Chondrocyte (in vitro differentiated cells): ENCODE measurements at regions not wholly inside any gene's neighbourhood (a gene's known extent, or its start where the extent isn't known, plus 50 kb on each side); places are given as distances from the start of the nearest gene placed in this dataset.
A peak's percentile ranks its signal among the peaks of the same experiment; 100 is the strongest.
"Not testable (repeated sequence)": the region's sequence is repeated elsewhere in the genome, so short reads cannot be mapped to it uniquely, and the experiment has no call there.

ENCODE experiments used
- DNase-seq: peaks from one replicate; pipeline ENCODE4 v3.0.0; 2021; ENCODE audit warnings: mixed read lengths, low spot score
- H3K27ac Mint-ChIP-seq: one replicate; pipeline ENCODE4 v1.8.0; 2021; ENCODE audit warnings: mild to moderate bottlenecking, moderate library complexity, mixed read lengths; ENCODE audit not compliant: unreplicated experiment
- H3K27me3 Mint-ChIP-seq: 2 replicates; pipeline ENCODE4 v1.8.0; 2021; ENCODE audit warnings: low read depth, mixed read lengths
- H3K36me3 Mint-ChIP-seq: 2 replicates; pipeline ENCODE4 v1.8.0; 2021; ENCODE audit warnings: low read depth, mixed read lengths
- H3K4me1 Mint-ChIP-seq: 2 replicates; pipeline ENCODE4 v1.8.0; 2021; ENCODE audit warnings: low read depth, mild to moderate bottlenecking, mixed read lengths
- H3K4me3 Mint-ChIP-seq: one replicate; pipeline ENCODE4 v1.8.0; 2021; ENCODE audit warnings: mild to moderate bottlenecking, moderate library complexity, mixed read lengths; ENCODE audit not compliant: unreplicated experiment
- H3K9me3 Mint-ChIP-seq: 2 replicates; pipeline ENCODE4 v1.8.0; 2021; ENCODE audit warnings: low read depth, mixed read lengths
- CTCF ChIP-seq: fragments of 200-600 bp; sonication (generic); IDR thresholded peaks from 2 replicates; pipeline ENCODE4 v1.5.0; 2021; ENCODE audit warnings: antibody characterized with exemption, mild to moderate bottlenecking, moderate library complexity

- TF ChIP-seq CTCF: peak; percentile 50
- DNase-seq: no peak
- Mint-ChIP-seq H3K27me3 (peaks cover 21% of the 10 kb centered on the region), H3K36me3 (no peaks in the 10 kb centered on the region), H3K4me1 (no peaks in the 10 kb centered on the region), H3K4me3 (no peak overlapping the region), H3K9me3 (no peaks in the 10 kb centered on the region), H3K27ac (no peak overlapping the region)
These were observed 225.9 kb upstream of the PRSS58 start for GRCh38 chr7:142483659-142484317.

- no peak for DNase-seq
- H3K36me3 Mint-ChIP-seq: no peaks in the 10 kb centered on the region
These were observed 225.2 kb upstream of the PRSS58 start for GRCh38 chr7:142482891-142483658.

GRCh38 chr7:142481548-142481947 is 223.7 kb upstream of the PRSS58 start:
- H3K27me3 Mint-ChIP-seq: peaks cover 11% of the 10 kb centered on the region
- no peak for DNase-seq
- no peak overlapping the region for H3K4me3 Mint-ChIP-seq
- peak; percentile 66 for TF ChIP-seq CTCF
- no peaks in the 10 kb centered on the region for H3K36me3 Mint-ChIP-seq
- H3K9me3 Mint-ChIP-seq: no peaks in the 10 kb centered on the region
- H3K27ac Mint-ChIP-seq: no peak overlapping the region
- H3K4me1 Mint-ChIP-seq: peaks cover 21% of the 10 kb centered on the region

More at GRCh38 chr7:142482891-142483658, 225.2 kb upstream of the PRSS58 start:
- Mint-ChIP-seq H3K27me3 (peaks cover 18% of the 10 kb centered on the region), H3K4me3 (no peak overlapping the region), H3K9me3 (no peaks in the 10 kb centered on the region), H3K4me1 (peaks cover 5% of the 10 kb centered on the region), H3K27ac (no peak overlapping the region)
- TF ChIP-seq CTCF: peak; percentile 91

- no peaks in the 10 kb centered on the region for H3K36me3 Mint-ChIP-seq
- peak; percentile 85 for TF ChIP-seq CTCF
- DNase-seq: no peak
- H3K27ac Mint-ChIP-seq: no peak overlapping the region
- H3K4me3 Mint-ChIP-seq: no peak overlapping the region
- peaks cover 30% of the 10 kb centered on the region for H3K27me3 Mint-ChIP-seq
- no peaks in the 10 kb centered on the region for H3K9me3 Mint-ChIP-seq
- H3K4me1 Mint-ChIP-seq: peaks cover 22% of the 10 kb centered on the region
These were observed 220.8 kb upstream of the PRSS58 start for GRCh38 chr7:142478479-142479220.

GRCh38 chr7:142477801-142478200 is 219.9 kb upstream of the PRSS58 start:
- not testable (repeated sequence) for DNase-seq, H3K36me3 Mint-ChIP-seq, H3K4me3 Mint-ChIP-seq, H3K9me3 Mint-ChIP-seq
- Mint-ChIP-seq H3K27ac (peak overlapping the region; percentile 10), H3K4me1 (peaks cover 22% of the 10 kb centered on the region), H3K27me3 (peaks cover 38% of the 10 kb centered on the region)
